Peyer's patch (tissue), 4 donors: ENCODE measurements at regions not wholly inside any gene's neighbourhood (a gene's known extent, or its start where the extent isn't known, plus 50 kb on each side); places are given as distances from the start of the nearest gene placed in this dataset.

ENCODE experiments used
- POLR2A ChIP-seq, 2 donors: fragments of 450-650 bp; IDR thresholded peaks; one replicate each; pipeline ENCODE4 v1.5.1; 2017; ENCODE audit warnings: antibody characterized with exemption in 2 of 2, mild to moderate bottlenecking in 2 of 2, moderate library complexity in 2 of 2
- TF ChIP-seq, protein P1 (sequence below), 6 experiments: fragments of 450-650 bp in 4 of 6; fragments of 200-600 bp in 2 of 6; sonication (generic) in 1 of 6; IDR thresholded peaks; one replicate each; pipeline ENCODE4 v1.5.1; 2017 to 2019; ENCODE audit warnings: antibody characterized with exemption in 6 of 6, mild to moderate bottlenecking in 3 of 6, moderate library complexity in 1 of 6

DNA sequence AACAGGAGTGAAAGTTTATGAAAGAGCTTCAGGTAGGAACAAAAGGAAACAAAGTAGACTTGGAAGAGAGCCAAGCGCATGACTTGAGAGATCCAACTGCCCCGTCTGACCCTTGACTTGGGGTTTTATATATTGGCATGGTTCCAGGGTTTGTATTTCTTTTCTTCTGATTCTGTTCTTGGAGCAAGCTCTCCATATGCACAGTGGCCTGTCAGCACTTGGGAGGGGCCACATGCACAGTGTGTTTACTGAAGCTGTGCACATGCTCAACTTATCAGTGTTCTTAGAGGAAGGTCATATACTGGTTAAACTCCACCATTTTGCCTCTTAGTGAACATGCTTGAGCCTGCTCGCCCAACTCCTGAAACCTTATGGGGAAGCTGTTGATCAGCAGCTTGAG is 953.7 kb downstream of the TFAP2A start:
- TF ChIP-seq, protein P1, sequence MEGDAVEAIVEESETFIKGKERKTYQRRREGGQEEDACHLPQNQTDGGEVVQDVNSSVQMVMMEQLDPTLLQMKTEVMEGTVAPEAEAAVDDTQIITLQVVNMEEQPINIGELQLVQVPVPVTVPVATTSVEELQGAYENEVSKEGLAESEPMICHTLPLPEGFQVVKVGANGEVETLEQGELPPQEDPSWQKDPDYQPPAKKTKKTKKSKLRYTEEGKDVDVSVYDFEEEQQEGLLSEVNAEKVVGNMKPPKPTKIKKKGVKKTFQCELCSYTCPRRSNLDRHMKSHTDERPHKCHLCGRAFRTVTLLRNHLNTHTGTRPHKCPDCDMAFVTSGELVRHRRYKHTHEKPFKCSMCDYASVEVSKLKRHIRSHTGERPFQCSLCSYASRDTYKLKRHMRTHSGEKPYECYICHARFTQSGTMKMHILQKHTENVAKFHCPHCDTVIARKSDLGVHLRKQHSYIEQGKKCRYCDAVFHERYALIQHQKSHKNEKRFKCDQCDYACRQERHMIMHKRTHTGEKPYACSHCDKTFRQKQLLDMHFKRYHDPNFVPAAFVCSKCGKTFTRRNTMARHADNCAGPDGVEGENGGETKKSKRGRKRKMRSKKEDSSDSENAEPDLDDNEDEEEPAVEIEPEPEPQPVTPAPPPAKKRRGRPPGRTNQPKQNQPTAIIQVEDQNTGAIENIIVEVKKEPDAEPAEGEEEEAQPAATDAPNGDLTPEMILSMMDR (IDR thresholded peaks at IDR 0.05): no peak
- no peak for TF ChIP-seq POLR2A (IDR thresholded peaks at IDR 0.05)
